ENCODE measurements at regions not wholly inside any gene's neighbourhood (a gene's known extent, or its start where the extent isn't known, plus 50 kb on each side); places are given as distances from the start of the nearest gene placed in this dataset.

DNA sequence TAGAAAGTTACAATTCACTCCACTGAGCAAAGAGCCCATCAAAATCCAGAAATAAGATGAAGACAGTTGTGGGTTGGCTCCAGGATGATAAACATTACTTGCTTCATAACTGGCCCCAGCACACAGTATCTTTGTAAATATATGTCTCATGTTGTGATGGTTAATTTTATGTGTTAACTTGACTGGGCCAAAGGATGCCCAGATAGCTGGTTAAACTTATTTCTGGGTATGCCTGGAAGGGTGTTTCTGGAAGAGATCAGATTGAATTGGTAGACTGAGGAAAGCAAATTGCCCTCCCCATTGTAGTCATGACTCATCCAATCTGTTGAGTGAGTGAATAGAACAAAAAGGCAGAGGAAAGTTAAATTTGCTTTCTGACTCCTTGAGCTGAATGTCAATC is 373.8 kb downstream of the LNPK start:
- Histone ChIP-seq H3K36me3 (no peaks in the 10 kb centered on the region), H3K4me1 (no peaks in the 10 kb centered on the region), H3K4me3 (no peak overlapping the region), H3K9me3 (no peaks in the 10 kb centered on the region), H3K27me3 (no peaks in the 10 kb centered on the region), H3K27ac (no peak overlapping the region)
- DNase-seq (ENCODE audit: low spot score in 2 of 2) = no peak
- intact Hi-C loops (cut with DNase I; ENCODE audit: low total_unique reads) = no loop called here
- no peak for TF ChIP-seq POLR2A (IDR thresholded peaks at IDR 0.05)
- TF ChIP-seq, protein P1, sequence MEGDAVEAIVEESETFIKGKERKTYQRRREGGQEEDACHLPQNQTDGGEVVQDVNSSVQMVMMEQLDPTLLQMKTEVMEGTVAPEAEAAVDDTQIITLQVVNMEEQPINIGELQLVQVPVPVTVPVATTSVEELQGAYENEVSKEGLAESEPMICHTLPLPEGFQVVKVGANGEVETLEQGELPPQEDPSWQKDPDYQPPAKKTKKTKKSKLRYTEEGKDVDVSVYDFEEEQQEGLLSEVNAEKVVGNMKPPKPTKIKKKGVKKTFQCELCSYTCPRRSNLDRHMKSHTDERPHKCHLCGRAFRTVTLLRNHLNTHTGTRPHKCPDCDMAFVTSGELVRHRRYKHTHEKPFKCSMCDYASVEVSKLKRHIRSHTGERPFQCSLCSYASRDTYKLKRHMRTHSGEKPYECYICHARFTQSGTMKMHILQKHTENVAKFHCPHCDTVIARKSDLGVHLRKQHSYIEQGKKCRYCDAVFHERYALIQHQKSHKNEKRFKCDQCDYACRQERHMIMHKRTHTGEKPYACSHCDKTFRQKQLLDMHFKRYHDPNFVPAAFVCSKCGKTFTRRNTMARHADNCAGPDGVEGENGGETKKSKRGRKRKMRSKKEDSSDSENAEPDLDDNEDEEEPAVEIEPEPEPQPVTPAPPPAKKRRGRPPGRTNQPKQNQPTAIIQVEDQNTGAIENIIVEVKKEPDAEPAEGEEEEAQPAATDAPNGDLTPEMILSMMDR (IDR thresholded peaks at IDR 0.05) = no peak
- TF ChIP-seq POLR2AphosphoS5 (IDR thresholded peaks at IDR 0.05) = no peak

DNA sequence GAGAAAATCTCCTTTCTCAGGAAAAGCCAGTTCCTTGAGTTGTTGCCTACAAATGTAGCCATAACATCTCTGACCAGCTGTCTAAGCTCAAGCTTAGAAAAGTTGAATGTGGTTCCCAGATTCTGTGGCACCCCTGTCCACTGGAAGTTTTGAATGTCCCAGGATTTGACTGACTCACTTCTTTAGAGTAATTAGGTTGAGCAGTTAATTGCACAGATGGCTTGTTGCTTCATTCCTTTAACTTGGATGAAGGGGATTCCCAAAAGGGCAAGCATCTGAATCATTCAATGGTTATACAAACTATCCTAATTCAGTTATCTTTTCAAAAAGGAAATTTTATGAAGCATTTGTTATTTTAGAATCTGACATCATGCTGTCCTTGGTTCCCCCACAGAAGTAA is 374.7 kb downstream of the LNPK start:
- DNase-seq (ENCODE audit: low spot score in 2 of 2) = no peak
- no peak for TF ChIP-seq POLR2A (IDR thresholded peaks at IDR 0.05)
- TF ChIP-seq POLR2AphosphoS5 (IDR thresholded peaks at IDR 0.05) = no peak
- TF ChIP-seq, protein P1 (IDR thresholded peaks at IDR 0.05) = no peak
- no peaks in the 10 kb centered on the region for H3K4me1 ChIP-seq
- intact Hi-C loops (cut with DNase I; ENCODE audit: low total_unique reads) = no loop called here
- H3K4me3 ChIP-seq = no peak overlapping the region
- no peak overlapping the region for H3K27ac ChIP-seq
- H3K27me3 ChIP-seq = no peaks in the 10 kb centered on the region
- H3K36me3 ChIP-seq = no peaks in the 10 kb centered on the region
- no peaks in the 10 kb centered on the region for H3K9me3 ChIP-seq

DNA sequence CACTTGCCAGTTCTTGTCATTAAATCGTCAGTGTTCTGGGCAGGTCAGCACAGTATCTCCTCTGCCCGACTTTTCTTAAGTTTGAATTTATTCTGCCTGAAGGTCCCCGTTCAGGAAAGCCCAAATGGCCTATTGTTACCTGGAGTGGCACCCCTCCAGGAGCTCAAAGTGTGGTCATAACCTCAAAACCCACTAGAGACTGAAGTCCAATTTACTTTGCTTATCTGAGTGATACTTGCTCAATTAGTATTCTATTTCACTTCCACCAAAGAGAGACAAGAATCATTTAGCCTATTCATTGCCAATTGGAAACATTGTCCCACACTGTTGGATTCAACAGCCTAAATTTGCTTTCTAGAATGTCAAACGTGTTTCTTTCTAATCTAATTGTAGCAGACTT is 375.3 kb downstream of the LNPK start:
- DNase-seq (ENCODE audit: low spot score in 2 of 2) = no peak
- Histone ChIP-seq H3K4me1 (no peaks in the 10 kb centered on the region), H3K4me3 (no peak overlapping the region), H3K27me3 (no peaks in the 10 kb centered on the region), H3K9me3 (no peaks in the 10 kb centered on the region), H3K27ac (no peak overlapping the region), H3K36me3 (no peaks in the 10 kb centered on the region)
- intact Hi-C loops (cut with DNase I; ENCODE audit: low total_unique reads) = no loop called here
- TF ChIP-seq, protein P1 (IDR thresholded peaks at IDR 0.05) = no peak
- TF ChIP-seq POLR2A (IDR thresholded peaks at IDR 0.05) (no peak), POLR2AphosphoS5 (IDR thresholded peaks at IDR 0.05) (no peak)

DNA sequence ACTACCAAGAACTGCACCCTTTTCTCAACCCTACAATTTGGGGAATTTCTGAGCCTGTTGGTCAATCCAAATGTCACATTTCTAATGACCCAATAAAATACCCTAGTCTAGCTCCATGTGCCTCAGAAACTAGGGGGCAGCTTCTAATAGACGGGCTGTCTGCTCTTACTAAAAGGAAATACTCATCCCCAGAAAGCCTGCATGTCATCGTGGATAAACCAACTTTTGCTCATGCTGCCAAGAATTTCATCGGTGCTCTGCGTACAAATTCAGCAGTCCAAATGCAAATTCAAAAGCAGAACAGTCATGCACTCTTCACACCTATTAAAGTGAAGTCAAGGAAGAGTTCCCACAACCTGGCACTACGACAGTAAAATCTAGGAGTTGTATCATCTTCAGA is 377.3 kb downstream of the LNPK start:
- Histone ChIP-seq H3K36me3 (no peaks in the 10 kb centered on the region), H3K4me3 (no peak overlapping the region), H3K9me3 (no peaks in the 10 kb centered on the region), H3K4me1 (no peaks in the 10 kb centered on the region), H3K27ac (no peak overlapping the region), H3K27me3 (no peaks in the 10 kb centered on the region)
- no peak for TF ChIP-seq POLR2A (IDR thresholded peaks at IDR 0.05)
- TF ChIP-seq POLR2AphosphoS5 (IDR thresholded peaks at IDR 0.05) = no peak
- TF ChIP-seq, protein P1 (IDR thresholded peaks at IDR 0.05) = no peak
- intact Hi-C loops (cut with DNase I; ENCODE audit: low total_unique reads) = no loop called here
- DNase-seq (ENCODE audit: low spot score in 2 of 2) = no peak

DNA sequence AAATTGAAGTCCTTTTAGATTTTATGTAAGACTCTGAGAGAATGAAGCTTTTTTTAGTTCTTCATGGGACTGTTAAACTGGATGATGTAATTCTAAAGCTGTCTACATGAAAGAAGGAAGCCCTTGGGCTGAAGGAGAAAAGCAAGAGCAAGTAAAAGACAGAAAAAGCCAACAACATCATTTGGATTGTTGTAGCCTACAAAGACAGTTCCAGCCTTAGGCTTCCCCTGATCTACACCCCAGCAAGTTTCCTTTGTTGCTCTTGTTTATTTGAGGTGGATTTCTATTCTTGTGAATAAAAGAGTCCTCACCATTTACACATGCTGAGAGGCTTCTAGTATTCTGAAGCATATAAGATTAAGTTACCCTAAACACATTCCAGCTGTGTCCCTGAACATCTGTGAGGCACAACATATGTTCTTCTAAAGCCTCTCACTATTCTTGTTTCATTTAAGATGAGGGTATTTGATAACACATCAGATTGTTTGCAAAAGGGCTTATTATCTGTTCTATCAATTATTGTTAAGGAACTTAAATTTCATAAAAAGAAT is 377.8 kb downstream of the LNPK start:
- Histone ChIP-seq H3K27me3 (no peaks in the 10 kb centered on the region), H3K9me3 (no peaks in the 10 kb centered on the region), H3K27ac (no peak overlapping the region), H3K4me1 (no peaks in the 10 kb centered on the region), H3K4me3 (no peak overlapping the region), H3K36me3 (no peaks in the 10 kb centered on the region)
- no peak for DNase-seq (ENCODE audit: low spot score in 2 of 2)
- TF ChIP-seq, protein P1 (IDR thresholded peaks at IDR 0.05) = no peak
- TF ChIP-seq POLR2AphosphoS5 (IDR thresholded peaks at IDR 0.05) (no peak), POLR2A (IDR thresholded peaks at IDR 0.05) (no peak)
- intact Hi-C loops (cut with DNase I; ENCODE audit: low total_unique reads) = no loop called here
